ENCODE measurements at regions not wholly inside any gene's neighbourhood (a gene's known extent, or its start where the extent isn't known, plus 50 kb on each side); places are given as distances from the start of the nearest gene placed in this dataset.

- TF ChIP-seq CBX5 (IDR thresholded peaks at IDR 0.05; ENCODE audit: low read depth) (no peak), SIN3A (IDR thresholded peaks at IDR 0.05; ENCODE audit: low read depth, low read length) (no peak), YY1 (IDR thresholded peaks at IDR 0.05; ENCODE audit: low read depth, low read length) (no peak), POLR2AphosphoS5 (IDR thresholded peaks at IDR 0.05; ENCODE audit: low read length) (no peak), TAF1 (IDR thresholded peaks at IDR 0.05; ENCODE audit: borderline replicate concordance, low read depth, low read length) (no peak), TCF12 (IDR thresholded peaks at IDR 0.05; ENCODE audit: low read depth, low read length) (no peak), BCL3 (IDR thresholded peaks at IDR 0.05; ENCODE audit: borderline replicate concordance, insufficient read depth, low read depth, low read length, poor library complexity, severe bottlenecking) (no peak), PML (IDR thresholded peaks at IDR 0.05; ENCODE audit: low read length) (no peak), NBN (IDR thresholded peaks at IDR 0.05) (no peak), POLR2A (IDR thresholded peaks at IDR 0.05; ENCODE audit: low read depth, low read length) (no peak), YBX1 (IDR thresholded peaks at IDR 0.05) (no peak), SREBF2 (IDR thresholded peaks at IDR 0.05; ENCODE audit: low read length) (no peak)
- TF ChIP-seq, protein P1, sequence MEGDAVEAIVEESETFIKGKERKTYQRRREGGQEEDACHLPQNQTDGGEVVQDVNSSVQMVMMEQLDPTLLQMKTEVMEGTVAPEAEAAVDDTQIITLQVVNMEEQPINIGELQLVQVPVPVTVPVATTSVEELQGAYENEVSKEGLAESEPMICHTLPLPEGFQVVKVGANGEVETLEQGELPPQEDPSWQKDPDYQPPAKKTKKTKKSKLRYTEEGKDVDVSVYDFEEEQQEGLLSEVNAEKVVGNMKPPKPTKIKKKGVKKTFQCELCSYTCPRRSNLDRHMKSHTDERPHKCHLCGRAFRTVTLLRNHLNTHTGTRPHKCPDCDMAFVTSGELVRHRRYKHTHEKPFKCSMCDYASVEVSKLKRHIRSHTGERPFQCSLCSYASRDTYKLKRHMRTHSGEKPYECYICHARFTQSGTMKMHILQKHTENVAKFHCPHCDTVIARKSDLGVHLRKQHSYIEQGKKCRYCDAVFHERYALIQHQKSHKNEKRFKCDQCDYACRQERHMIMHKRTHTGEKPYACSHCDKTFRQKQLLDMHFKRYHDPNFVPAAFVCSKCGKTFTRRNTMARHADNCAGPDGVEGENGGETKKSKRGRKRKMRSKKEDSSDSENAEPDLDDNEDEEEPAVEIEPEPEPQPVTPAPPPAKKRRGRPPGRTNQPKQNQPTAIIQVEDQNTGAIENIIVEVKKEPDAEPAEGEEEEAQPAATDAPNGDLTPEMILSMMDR (IDR thresholded peaks at IDR 0.05 in 2 of 3, conservative IDR thresholded peaks at IDR 0.05 in 1 of 3; ENCODE audit: control insufficient read depth in 2 of 3, extremely low read depth in 1 of 3, insufficient read depth in 1 of 3, low read depth in 3 of 3, low read length in 3 of 3) = no peak
- TF ChIP-seq, protein P2, sequence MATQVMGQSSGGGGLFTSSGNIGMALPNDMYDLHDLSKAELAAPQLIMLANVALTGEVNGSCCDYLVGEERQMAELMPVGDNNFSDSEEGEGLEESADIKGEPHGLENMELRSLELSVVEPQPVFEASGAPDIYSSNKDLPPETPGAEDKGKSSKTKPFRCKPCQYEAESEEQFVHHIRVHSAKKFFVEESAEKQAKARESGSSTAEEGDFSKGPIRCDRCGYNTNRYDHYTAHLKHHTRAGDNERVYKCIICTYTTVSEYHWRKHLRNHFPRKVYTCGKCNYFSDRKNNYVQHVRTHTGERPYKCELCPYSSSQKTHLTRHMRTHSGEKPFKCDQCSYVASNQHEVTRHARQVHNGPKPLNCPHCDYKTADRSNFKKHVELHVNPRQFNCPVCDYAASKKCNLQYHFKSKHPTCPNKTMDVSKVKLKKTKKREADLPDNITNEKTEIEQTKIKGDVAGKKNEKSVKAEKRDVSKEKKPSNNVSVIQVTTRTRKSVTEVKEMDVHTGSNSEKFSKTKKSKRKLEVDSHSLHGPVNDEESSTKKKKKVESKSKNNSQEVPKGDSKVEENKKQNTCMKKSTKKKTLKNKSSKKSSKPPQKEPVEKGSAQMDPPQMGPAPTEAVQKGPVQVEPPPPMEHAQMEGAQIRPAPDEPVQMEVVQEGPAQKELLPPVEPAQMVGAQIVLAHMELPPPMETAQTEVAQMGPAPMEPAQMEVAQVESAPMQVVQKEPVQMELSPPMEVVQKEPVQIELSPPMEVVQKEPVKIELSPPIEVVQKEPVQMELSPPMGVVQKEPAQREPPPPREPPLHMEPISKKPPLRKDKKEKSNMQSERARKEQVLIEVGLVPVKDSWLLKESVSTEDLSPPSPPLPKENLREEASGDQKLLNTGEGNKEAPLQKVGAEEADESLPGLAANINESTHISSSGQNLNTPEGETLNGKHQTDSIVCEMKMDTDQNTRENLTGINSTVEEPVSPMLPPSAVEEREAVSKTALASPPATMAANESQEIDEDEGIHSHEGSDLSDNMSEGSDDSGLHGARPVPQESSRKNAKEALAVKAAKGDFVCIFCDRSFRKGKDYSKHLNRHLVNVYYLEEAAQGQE (IDR thresholded peaks at IDR 0.05; ENCODE audit: low read depth, low read length) = no peak
These were observed 75.5 kb upstream of the PPP2R2D start for GRCh38 chr10:131825150-131825848.
